ENCODE measurements at regions not wholly inside any gene's neighbourhood (a gene's known extent, or its start where the extent isn't known, plus 50 kb on each side); places are given as distances from the start of the nearest gene placed in this dataset.

GRCh38 chr13:111456452-111457230 is 136.2 kb downstream of the TEX29 start:
- DNase-seq, result no peak

GRCh38 chr13:111458001-111458531 is 137.6 kb downstream of the TEX29 start:
- no peak for DNase-seq

GRCh38 chr13:111458739-111459138 is 138.3 kb downstream of the TEX29 start:
- DNase-seq, result no peak

GRCh38 chr13:111459803-111460547 is 139.5 kb downstream of the TEX29 start:
- no peak for DNase-seq

- peak; percentile 28 to 29 for DNase-seq
Observed at GRCh38 chr13:111460548-111461444, 140.4 kb downstream of the TEX29 start.

GRCh38 chr13:111461445-111462149 is 141.2 kb downstream of the TEX29 start:
- DNase-seq, result no peak

GRCh38 chr13:111462221-111462764 is 141.9 kb downstream of the TEX29 start:
- no peak for DNase-seq

GRCh38 chr13:111462944-111463343 is 142.5 kb downstream of the TEX29 start:
- no peak for DNase-seq

GRCh38 chr13:111467111-111467890 is 146.9 kb downstream of the TEX29 start:
- DNase-seq, result no peak

- DNase-seq, result no peak
Observed at GRCh38 chr13:111468037-111468959, 147.9 kb downstream of the TEX29 start.

- no peak for DNase-seq
Observed at GRCh38 chr13:111469450-111469849, 149.0 kb downstream of the TEX29 start.

GRCh38 chr13:111469916-111470506 is 149.6 kb downstream of the TEX29 start:
- DNase-seq, result no peak

GRCh38 chr13:111470933-111471332 is 150.5 kb downstream of the TEX29 start:
- no peak for DNase-seq

- DNase-seq, result no peak
Observed at GRCh38 chr13:111472083-111472482, 151.6 kb downstream of the TEX29 start.

- no peak for DNase-seq
Observed at GRCh38 chr13:111472559-111473460, 152.4 kb downstream of the TEX29 start.

- DNase-seq, result peak; percentile 44 to 77
Observed at GRCh38 chr13:111474136-111475002, 153.9 kb downstream of the TEX29 start.

GRCh38 chr13:111475488-111475887 is 155.0 kb downstream of the TEX29 start:
- no peak for DNase-seq

Measured in Kasumi-1 (cell line).